PC-9 (cell line): ENCODE measurements at regions not wholly inside any gene's neighbourhood (a gene's known extent, or its start where the extent isn't known, plus 50 kb on each side); places are given as distances from the start of the nearest gene placed in this dataset.
A peak's percentile ranks its signal among the peaks of the same experiment; 100 is the strongest.

Source experiments
- BruUV-seq: library from RNA; stranded (reverse); fragments of 400-500 nt; replicated peaks from 2 replicates; lab custom pipeline; 2021; lab: Mats Ljungman, UMichigan
- CTCF ChIA-PET: fragments of 300-600 bp; sonication (Branson Sonifier 250); formaldehyde crosslinking; loops from one replicate; lab custom pipeline; 2022; ENCODE audit warnings: antibody characterized with exemption; lab: Charles Lee
- POLR2A ChIA-PET: fragments of 300-600 bp; sonication (Branson Sonifier 250); formaldehyde crosslinking; loops from one replicate; lab custom pipeline; 2022; ENCODE audit warnings: antibody characterized with exemption; ENCODE audit not compliant: unreplicated experiment; lab: Charles Lee
- DNase-seq, 2 experiments: peaks; one replicate each; pipeline versions ENCODE4 v3.0.0 to v3.0.0-alpha.2; 2015 to 2022; ENCODE audit warnings: mixed read lengths in 1 of 2
- H2AFZ ChIP-seq: fragments of 200-600 bp; sonication (generic); 2 replicates; pipeline ENCODE4 v1.8.1; 2017; ENCODE audit warnings: antibody characterized with exemption
- H3F3A ChIP-seq: fragments of 200-600 bp; sonication (generic); 2 replicates; pipeline ENCODE4 v1.8.1; 2017; ENCODE audit warnings: antibody characterized with exemption, mild to moderate bottlenecking, low read depth; ENCODE audit not compliant: insufficient read depth
- H3K27ac ChIP-seq: fragments of 200-600 bp; sonication (generic); 2 replicates; pipeline ENCODE4 v1.6.1; 2016; ENCODE audit warnings: mixed run types
- H3K27me3 ChIP-seq: fragments of 200-600 bp; sonication (generic); 2 replicates; pipeline ENCODE4 v1.6.1; 2016; ENCODE audit warnings: low read depth, mixed run types; ENCODE audit not compliant: insufficient read depth
- H3K36me3 ChIP-seq: fragments of 200-600 bp; sonication (generic); 2 replicates; pipeline ENCODE4 v1.6.1; 2016; ENCODE audit warnings: low read depth, mixed run types
- H3K4me1 ChIP-seq: fragments of 200-600 bp; sonication (generic); replicated peaks from 2 replicates; pipeline ENCODE4 v1.6.1; 2016; ENCODE audit warnings: mixed run types; ENCODE audit not compliant: insufficient read depth
- H3K4me2 ChIP-seq: fragments of 200-600 bp; sonication (generic); 2 replicates; pipeline ENCODE4 v1.6.1; 2017; ENCODE audit warnings: mixed run types
- H3K4me3 ChIP-seq: fragments of 200-600 bp; sonication (generic); 2 replicates; pipeline ENCODE4 v1.6.1; 2016; ENCODE audit warnings: mixed run types
- H3K79me2 ChIP-seq: fragments of 200-600 bp; sonication (generic); 2 replicates; pipeline ENCODE4 v1.6.1; 2017; ENCODE audit warnings: low read depth, mixed run types
- H3K9me2 ChIP-seq: fragments of 200-600 bp; sonication (generic); 2 replicates; pipeline ENCODE4 v1.8.1; 2017; ENCODE audit warnings: mild to moderate bottlenecking; ENCODE audit not compliant: insufficient read depth
- H3K9me3 ChIP-seq: fragments of 200-600 bp; sonication (generic); 2 replicates; pipeline ENCODE4 v1.8.1; 2016; ENCODE audit warnings: low read depth; ENCODE audit not compliant: insufficient read depth
- H4K20me1 ChIP-seq: fragments of 200-600 bp; sonication (generic); 2 replicates; pipeline ENCODE4 v1.8.1; 2017; ENCODE audit not compliant: insufficient read depth
- CTCF ChIP-seq: fragments of 200-600 bp; sonication (generic); conservative IDR thresholded peaks from 2 replicates; pipeline ENCODE4 v1.6.1; 2017; ENCODE audit warnings: mixed run types, antibody characterized with exemption, mild to moderate bottlenecking, moderate library complexity
- EZH2 ChIP-seq: fragments of 200-600 bp; sonication (generic); IDR thresholded peaks from 2 replicates; pipeline ENCODE4 v1.8.0; 2017; ENCODE audit warnings: antibody characterized with exemption, low read depth
- intact Hi-C: fragments of 100-400 bp; cut with micrococcal nuclease; formaldehyde crosslinking; loops from one replicate; pipeline ENCODE4 v1.10.0; 2022; ENCODE audit not compliant: unreplicated experiment

- no peak overlapping the region for H3K4me3 ChIP-seq
- no peaks in the 10 kb centered on the region for H3K4me1 ChIP-seq
- no peak overlapping the region for H2AFZ ChIP-seq
- no peaks in the 10 kb centered on the region for H3K9me2 ChIP-seq
- no peaks in the 10 kb centered on the region for H3K9me3 ChIP-seq
- POLR2A ChIA-PET, result no interaction called here
- H3K4me2 ChIP-seq, result no peak overlapping the region
- H3F3A ChIP-seq, result peaks cover 4% of the 10 kb centered on the region; the same call in 1 of the 2 replicates
- H3K27me3 ChIP-seq, result peaks cover 37% of the 10 kb centered on the region
- CTCF ChIA-PET, result no interaction called here
- no peaks in the 10 kb centered on the region for H3K36me3 ChIP-seq
- H3K27ac ChIP-seq, result no peak overlapping the region
- H3K79me2 ChIP-seq, result no peaks in the 10 kb centered on the region
- TF ChIP-seq EZH2, result no peak
- no peak for TF ChIP-seq CTCF
- BruUV-seq, result no TSS peak
- intact Hi-C loops, result no loop called here
- no peaks in the 10 kb centered on the region for H4K20me1 ChIP-seq
- peak in 1 of 2 experiments; percentile 37 for DNase-seq
These were observed 76.0 kb upstream of the GRK3 start for GRCh38 chr22:25488244-25489020.

- Histone ChIP-seq H3K4me3 (no peak overlapping the region), H3K9me3 (no peaks in the 10 kb centered on the region), H3K36me3 (no peaks in the 10 kb centered on the region), H3K4me1 (no peaks in the 10 kb centered on the region), H3K79me2 (no peaks in the 10 kb centered on the region), H3K27ac (no peak overlapping the region), H4K20me1 (no peaks in the 10 kb centered on the region), H3K4me2 (no peak overlapping the region), H3K9me2 (no peaks in the 10 kb centered on the region), H3F3A (peaks cover 4% of the 10 kb centered on the region; the same call in 1 of the 2 replicates), H2AFZ (no peak overlapping the region), H3K27me3 (peaks cover 52% of the 10 kb centered on the region)
- no peak for TF ChIP-seq CTCF
- TF ChIP-seq EZH2, result no peak
- ChIA-PET CTCF (no interaction called here), POLR2A (no interaction called here)
- DNase-seq, result no peak
- BruUV-seq, result no TSS peak
- intact Hi-C loops, result no loop called here
These were observed 74.5 kb upstream of the GRK3 start for GRCh38 chr22:25489947-25490346.

- Histone ChIP-seq H3K4me2 (no peak overlapping the region), H3K4me1 (no peaks in the 10 kb centered on the region), H4K20me1 (no peaks in the 10 kb centered on the region), H3K27ac (no peak overlapping the region), H2AFZ (no peak overlapping the region), H3K9me3 (no peaks in the 10 kb centered on the region), H3K79me2 (no peaks in the 10 kb centered on the region), H3K9me2 (no peaks in the 10 kb centered on the region), H3F3A (peaks cover 4% of the 10 kb centered on the region; the same call in 1 of the 2 replicates), H3K27me3 (peaks cover 60% of the 10 kb centered on the region), H3K36me3 (no peaks in the 10 kb centered on the region), H3K4me3 (no peak overlapping the region)
- TF ChIP-seq EZH2 (no peak), CTCF (no peak)
- BruUV-seq, result no TSS peak
- CTCF ChIA-PET, result no interaction called here
- no peak for DNase-seq
- POLR2A ChIA-PET, result no interaction called here
- intact Hi-C loops, result no loop called here
These were observed 73.6 kb upstream of the GRK3 start for GRCh38 chr22:25490896-25491295.
